ENCODE measurements at regions not wholly inside any gene's neighbourhood (a gene's known extent, or its start where the extent isn't known, plus 50 kb on each side); places are given as distances from the start of the nearest gene placed in this dataset.

DNA sequence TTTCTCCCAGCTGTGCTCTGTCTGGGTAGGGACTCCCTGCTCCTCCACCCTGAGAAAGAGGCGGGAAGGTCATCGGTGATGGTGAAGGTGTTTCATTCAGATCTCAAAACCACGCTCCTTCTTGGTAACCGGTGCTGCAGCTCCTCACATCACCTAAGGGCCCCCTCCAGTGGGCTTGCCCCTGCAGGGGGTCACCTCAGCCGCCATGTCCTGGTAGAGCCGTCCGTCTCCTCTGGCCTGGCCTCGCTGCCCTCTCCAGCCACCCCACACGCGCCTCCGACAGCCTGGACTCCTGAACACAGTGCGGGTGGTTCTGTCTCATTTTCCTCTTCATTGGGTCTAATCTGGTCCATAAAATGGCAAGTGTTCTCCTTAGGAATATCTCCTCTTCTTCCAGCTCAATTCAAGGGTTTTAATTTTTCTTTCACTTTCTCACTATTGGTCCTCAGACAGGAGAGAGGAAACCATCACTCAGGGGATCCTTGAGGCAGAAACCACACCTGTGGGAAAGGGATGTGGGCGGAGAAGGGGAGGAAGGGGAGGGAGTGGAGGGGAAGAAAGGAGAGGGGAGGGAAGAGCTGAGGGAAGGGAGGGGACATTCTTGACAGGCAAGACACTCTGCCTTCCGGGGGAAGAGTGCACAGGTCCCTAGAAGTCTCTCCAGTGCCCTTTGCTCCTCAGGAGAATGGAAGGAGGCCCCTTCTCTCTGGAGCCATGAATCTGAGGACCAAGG lies 1338.4 kb downstream of the TBC1D22A start:
- DNase-seq (ENCODE audit: low spot score), result no peak

DNA sequence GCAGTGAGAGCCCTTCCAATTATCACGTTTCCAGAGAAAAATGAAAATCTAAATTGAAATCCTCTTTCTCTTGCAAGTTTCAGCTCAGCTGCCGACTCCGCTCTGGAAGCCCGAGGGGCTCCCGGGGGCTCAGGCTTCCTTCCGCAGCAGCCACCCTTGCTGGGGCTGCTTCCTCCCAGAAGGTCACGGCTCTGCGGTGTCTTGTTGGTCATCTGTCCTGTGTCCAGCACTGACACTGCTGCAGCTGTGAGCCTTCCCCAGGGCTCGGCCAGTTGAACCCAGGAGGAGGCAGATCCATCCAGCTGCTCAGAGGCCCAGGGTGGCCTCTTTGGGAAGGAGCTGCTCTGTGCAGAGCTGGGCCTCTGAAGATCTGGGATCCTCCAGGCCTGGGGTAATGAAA lies 1337.2 kb downstream of the TBC1D22A start:
- no peak for DNase-seq (ENCODE audit: low spot score)

GRCh38 chr22:48099251-48099650 lies 1336.8 kb downstream of the TBC1D22A start:
- no peak for DNase-seq (ENCODE audit: low spot score)

DNA sequence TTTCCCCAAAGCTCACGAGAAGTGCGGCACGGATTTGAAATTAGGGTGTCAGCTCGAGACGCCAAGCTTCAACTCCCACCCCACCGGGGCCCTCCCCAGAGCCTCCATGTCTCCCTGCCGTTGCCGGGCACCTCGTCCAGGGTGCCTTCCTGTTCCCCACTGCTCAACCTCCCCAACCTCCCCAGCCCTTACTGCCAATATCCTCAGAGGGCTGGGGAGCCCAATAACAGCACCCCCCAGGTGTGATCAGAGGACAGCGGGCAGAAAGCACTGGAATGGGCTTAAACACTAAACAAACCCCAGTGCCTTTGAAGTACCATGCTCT lies 1336.4 kb downstream of the TBC1D22A start:
- DNase-seq (ENCODE audit: low spot score), result no peak

DNA sequence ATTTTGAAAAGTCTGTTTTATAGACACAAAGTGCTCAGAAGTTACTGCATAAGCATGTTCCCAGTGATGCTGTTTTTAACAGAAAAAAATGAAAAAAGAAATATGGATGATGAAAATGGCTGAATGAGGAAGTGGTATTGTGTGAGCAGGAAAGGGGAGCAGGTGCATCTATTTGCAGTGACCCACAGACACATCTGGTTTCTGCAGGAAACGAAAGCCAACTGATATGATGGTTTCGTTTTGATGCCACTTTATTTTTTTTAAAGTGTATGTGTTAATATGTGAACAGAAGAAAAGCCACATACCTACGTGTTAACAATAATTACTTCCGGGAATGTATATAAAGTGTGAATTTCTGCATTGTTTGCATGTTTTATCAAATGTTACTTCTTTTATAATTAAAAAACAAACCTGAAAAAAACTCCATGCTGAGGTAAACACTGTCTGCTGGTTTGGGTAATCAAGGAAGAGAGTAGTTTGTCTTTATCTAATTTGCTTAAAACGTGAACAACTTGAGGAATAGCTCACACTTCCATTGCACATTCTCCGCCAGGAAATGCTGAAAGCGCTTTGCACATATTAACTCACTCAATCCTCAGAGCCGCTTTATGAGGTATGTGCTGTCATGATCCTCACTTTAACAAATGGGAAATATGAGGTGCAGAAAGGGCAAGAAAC lies 1335.9 kb downstream of the TBC1D22A start:
- no peak for DNase-seq (ENCODE audit: low spot score)

- no peak for DNase-seq (ENCODE audit: low spot score)
Observed at GRCh38 chr22:48097723-48098122, 1335.3 kb downstream of the TBC1D22A start.

GRCh38 chr22:48096851-48097665 lies 1334.6 kb downstream of the TBC1D22A start:
- no peak for DNase-seq (ENCODE audit: low spot score)

- no peak for DNase-seq (ENCODE audit: low spot score)
Observed at GRCh38 chr22:48096411-48096810, 1334.0 kb downstream of the TBC1D22A start.

GRCh38 chr22:48093981-48094380 lies 1331.5 kb downstream of the TBC1D22A start:
- DNase-seq (ENCODE audit: low spot score), result no peak

DNA sequence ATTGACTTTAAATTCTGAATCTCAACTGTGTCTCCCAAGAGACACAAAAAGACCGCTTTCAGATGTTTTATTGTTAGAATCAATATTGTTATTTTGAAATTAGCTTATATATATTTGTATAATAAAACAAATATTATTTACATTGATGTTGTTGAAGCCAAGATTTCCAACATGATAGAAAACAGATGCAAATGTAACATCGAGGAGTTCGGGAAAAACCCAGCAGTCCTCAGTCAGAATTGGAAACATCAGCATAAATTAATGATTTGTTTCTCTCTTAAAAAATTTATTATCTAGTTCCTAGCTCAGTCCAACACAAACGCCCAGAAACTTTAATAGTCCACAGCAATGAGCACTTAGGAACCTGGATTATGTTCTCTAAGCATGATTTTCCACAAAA lies 1330.4 kb downstream of the TBC1D22A start:
- no peak for DNase-seq (ENCODE audit: low spot score)

DNA sequence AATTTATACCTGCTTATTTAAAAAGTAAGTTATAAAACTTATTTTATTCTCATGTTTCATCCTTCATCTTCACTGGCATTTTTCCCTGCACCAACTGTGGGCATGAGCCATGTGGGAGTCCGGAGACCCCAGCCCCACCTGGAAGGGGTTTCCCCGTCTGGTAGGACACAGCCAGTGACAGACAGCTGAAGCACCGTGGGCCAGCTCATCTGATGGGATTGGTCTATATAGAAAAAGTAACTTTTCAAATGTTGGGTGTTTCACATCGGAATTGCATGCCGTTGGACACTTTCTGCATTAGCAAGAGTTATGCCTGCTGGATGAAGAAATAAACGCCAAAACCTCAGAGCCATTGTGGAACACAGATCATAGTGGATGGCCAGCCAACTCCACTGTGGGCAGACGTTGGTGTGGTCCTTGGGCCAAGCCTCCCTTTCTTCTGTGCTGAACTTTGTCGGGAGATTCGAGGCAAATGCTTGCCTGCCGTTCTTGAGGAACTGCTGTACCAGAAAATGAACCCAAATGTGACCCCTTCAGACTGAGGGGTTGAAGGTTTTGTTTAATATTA lies 1329.3 kb downstream of the TBC1D22A start:
- no peak for DNase-seq (ENCODE audit: low spot score)

- DNase-seq (ENCODE audit: low spot score), result no peak
Observed at GRCh38 chr22:48091060-48091650, 1328.7 kb downstream of the TBC1D22A start.

GRCh38 chr22:48090332-48090672 lies 1327.9 kb downstream of the TBC1D22A start:
- no peak for DNase-seq (ENCODE audit: low spot score)

DNA sequence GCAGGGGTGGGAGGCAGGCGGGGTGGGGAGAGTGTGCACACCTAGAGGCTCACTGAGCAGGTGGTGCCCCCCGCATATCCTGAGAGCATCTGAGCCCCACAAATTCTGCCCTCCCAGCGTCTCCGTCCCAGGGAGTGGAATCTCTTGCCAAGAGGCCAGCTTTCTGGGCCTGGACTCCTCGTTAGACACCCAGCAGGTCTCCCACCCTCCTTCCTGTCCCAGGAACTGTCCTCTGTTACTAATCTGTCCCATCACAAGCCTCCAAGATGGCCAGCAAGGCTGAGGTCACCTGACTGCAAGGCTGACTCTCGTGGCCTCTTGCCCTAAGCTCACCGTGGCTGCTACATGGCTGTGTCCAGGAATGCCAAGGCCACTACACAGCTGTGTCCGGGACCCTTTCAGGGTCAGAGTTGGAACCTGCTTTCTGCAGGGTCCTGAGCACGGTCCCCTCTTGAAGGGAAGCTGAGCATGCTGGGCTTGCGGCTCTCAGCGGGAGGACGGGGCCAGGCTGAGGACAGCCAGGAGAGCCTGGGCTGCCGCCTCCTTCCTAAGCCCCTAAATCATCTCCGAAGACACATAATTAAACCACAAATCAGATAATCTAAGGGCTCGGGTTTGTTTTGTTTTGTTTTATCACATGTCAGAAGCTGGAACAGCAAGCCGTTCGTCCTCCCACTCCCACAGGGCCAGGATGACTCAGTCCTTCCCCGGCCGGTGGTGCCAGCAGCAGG lies 1327.3 kb downstream of the TBC1D22A start:
- peak; percentile 66 for DNase-seq (ENCODE audit: low spot score)

DNA sequence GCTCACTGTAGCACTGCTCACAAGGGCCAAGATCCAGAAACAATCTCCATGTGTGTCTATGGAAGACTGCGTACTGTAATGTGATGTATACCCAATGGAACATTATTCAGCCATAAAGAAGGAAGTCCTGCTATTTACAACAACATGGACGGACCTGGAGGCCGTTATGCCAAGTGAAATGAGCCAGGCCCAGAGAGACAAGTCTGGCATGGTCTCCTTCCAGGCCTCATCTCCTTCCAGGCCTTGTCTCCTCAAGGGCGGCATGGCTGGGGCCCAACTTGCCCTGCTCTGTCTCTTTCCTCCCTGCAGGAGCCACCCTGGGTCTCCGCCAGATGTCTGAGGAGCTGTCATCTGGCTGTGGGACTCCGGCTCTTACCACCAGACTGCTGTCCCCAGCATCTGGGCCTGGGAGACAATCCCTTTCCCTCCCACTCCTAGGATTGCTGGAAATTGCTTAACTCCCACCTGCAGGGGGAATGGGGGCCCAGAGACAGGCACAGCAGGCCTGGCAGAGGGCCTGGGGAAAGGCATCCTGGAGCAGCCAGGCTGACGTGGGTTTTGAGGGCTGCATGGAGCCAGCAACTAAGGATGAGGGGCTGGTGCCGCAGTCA lies 1326.6 kb downstream of the TBC1D22A start:
- no peak for DNase-seq (ENCODE audit: low spot score)

DNA sequence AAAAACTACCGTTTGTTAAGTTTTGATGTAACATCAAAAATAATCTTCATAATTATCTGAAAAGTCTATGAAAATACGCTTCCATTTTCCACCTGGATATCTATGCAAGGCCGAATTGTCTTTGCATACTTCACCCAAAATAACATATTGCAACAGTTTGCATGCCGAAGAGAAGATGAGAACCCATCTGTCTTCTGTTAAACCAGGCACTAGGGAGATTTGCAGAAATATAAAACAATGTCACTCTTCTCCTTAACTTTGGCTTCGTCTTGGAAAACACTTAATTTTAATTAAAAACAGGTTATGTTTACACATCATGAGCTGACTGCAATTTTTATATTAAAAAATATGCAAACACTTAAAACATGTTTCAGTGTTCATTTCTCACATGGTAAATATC lies 1325.8 kb downstream of the TBC1D22A start:
- no peak for DNase-seq (ENCODE audit: low spot score)

- DNase-seq (ENCODE audit: low spot score), result no peak
Observed at GRCh38 chr22:48085901-48086645, 1323.6 kb downstream of the TBC1D22A start.

- DNase-seq (ENCODE audit: low spot score), result no peak
Observed at GRCh38 chr22:48084729-48085050, 1322.2 kb downstream of the TBC1D22A start.

GRCh38 chr22:48084041-48084728 lies 1321.7 kb downstream of the TBC1D22A start:
- no peak for DNase-seq (ENCODE audit: low spot score)

DNA sequence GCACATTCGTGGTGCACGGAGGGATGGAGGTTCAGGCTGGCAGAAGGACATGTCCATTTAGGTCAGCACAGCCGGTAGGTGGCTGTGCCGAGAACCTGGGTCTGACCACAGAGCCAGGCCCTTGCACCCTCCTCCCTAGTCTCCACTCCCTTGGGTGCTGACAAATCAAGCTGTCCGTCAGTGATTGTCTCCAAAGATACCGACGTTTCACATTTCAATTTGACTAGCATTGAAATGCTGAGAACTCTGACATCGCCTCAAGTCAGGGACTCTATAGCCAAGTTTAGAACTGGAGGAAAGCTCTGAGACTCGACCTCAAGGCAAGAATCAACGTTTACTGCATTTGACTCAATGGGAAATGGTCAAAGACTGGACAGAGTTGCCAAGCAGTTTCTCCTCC lies 1321.1 kb downstream of the TBC1D22A start:
- DNase-seq (ENCODE audit: low spot score), result no peak

Measured in AG08395 (cell line).